Fibroblast of skin of scalp (primary cell): ENCODE measurements at regions not wholly inside any gene's neighbourhood (a gene's known extent, or its start where the extent isn't known, plus 50 kb on each side); places are given as distances from the start of the nearest gene placed in this dataset.
"Not testable (repeated sequence)": the region's sequence is repeated elsewhere in the genome, so short reads cannot be mapped to it uniquely, and the experiment has no call there.

Experiments
- DNase-seq: peaks from one replicate; pipeline ENCODE4 v3.0.0-alpha.2; 2013

- DNase-seq = no peak
Measured at GRCh38 chr11:91124363-91124762, 901.5 kb upstream of the CHORDC1 start.

- DNase-seq = peak; percentile 26
Measured at GRCh38 chr11:91115116-91115515, 892.3 kb upstream of the CHORDC1 start.

- DNase-seq = peak; percentile 87
Measured at GRCh38 chr11:91104237-91104636, 881.4 kb upstream of the CHORDC1 start.

GRCh38 chr11:91100427-91100826 lies 877.6 kb upstream of the CHORDC1 start:
- peak; percentile 89 for DNase-seq

GRCh38 chr11:91097083-91097482 lies 874.2 kb upstream of the CHORDC1 start:
- DNase-seq = no peak

GRCh38 chr11:91093141-91093540 lies 870.3 kb upstream of the CHORDC1 start:
- no peak for DNase-seq

GRCh38 chr11:91091563-91091962 lies 868.7 kb upstream of the CHORDC1 start:
- no peak for DNase-seq

- DNase-seq = no peak
Measured at GRCh38 chr11:91086028-91086427, 863.2 kb upstream of the CHORDC1 start.

- no peak for DNase-seq
Measured at GRCh38 chr11:91082255-91082654, 859.4 kb upstream of the CHORDC1 start.

- DNase-seq = peak; percentile 79
Measured at GRCh38 chr11:91081440-91082043, 858.7 kb upstream of the CHORDC1 start.

- DNase-seq = no peak
Measured at GRCh38 chr11:91078221-91078620, 855.4 kb upstream of the CHORDC1 start.

GRCh38 chr11:91075032-91075695 lies 852.3 kb upstream of the CHORDC1 start:
- no peak for DNase-seq

GRCh38 chr11:91067666-91068065 lies 844.8 kb upstream of the CHORDC1 start:
- DNase-seq = no peak

- no peak for DNase-seq
Measured at GRCh38 chr11:91066456-91067047, 843.7 kb upstream of the CHORDC1 start.

GRCh38 chr11:91063399-91063798 lies 840.5 kb upstream of the CHORDC1 start:
- not testable (repeated sequence) for DNase-seq

GRCh38 chr11:91047882-91048281 lies 825.0 kb upstream of the CHORDC1 start:
- peak; percentile 5 for DNase-seq

GRCh38 chr11:91046261-91046660 lies 823.4 kb upstream of the CHORDC1 start:
- DNase-seq = no peak

- DNase-seq = peak; percentile 21
Measured at GRCh38 chr11:91041626-91042025, 818.8 kb upstream of the CHORDC1 start.

- DNase-seq = no peak
Measured at GRCh38 chr11:91023731-91024130, 800.9 kb upstream of the CHORDC1 start.

GRCh38 chr11:91011503-91011902 lies 788.7 kb upstream of the CHORDC1 start:
- DNase-seq = no peak

GRCh38 chr11:91005458-91005857 lies 782.6 kb upstream of the CHORDC1 start:
- no peak for DNase-seq

- DNase-seq = no peak
Measured at GRCh38 chr11:90997241-90997640, 774.4 kb upstream of the CHORDC1 start.

GRCh38 chr11:90972159-90972558 lies 749.3 kb upstream of the CHORDC1 start:
- not testable (repeated sequence) for DNase-seq

GRCh38 chr11:90947930-90948329 lies 725.1 kb upstream of the CHORDC1 start:
- peak; percentile 6 for DNase-seq
